ENCODE measurements at regions not wholly inside any gene's neighbourhood (a gene's known extent, or its start where the extent isn't known, plus 50 kb on each side); places are given as distances from the start of the nearest gene placed in this dataset.

DNA sequence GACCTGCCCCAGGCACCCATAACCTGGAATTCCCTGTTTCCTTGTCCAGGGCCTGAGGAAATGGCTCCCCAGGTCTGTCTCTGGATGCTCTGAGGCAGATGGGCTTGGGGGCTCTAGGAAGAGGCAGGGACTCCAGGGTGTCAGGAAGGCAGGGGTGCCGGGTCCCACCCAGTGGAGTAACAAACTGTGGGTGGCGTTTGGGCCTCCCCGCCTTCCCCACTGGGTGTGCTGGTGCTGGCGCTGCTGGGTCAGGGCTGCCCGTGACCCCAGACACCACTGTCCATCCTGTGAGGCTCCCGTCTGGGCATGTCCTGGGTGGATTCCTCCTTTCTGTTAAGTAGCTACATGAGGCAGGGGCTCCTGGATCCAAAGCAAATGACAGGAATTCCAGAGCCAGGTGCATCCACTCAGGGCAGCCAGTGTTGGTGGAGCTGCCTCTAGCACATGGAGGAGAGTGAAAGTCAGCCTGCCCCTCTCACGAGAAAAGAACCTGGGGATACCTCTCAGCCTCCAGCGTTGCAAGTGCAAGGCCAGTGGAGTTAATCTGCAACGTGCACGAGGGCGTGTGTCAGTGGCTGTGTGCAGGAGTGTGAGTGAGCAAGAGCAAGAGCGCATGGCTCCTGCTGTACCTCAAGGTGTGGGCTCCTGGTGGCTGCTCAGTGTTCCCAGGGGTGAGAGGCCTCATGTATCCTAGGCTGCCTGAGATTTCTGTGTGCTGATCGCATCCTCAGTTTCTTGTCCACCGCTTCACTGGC is 403.1 kb downstream of the TMEM121 start:
- Histone ChIP-seq H3K4me3 (replicated peaks; ENCODE audit: insufficient read depth, low read length) (no peak overlapping the region), H3K27ac (replicated peaks) (no peak overlapping the region), H3K27me3 (ENCODE audit: insufficient read depth, poor library complexity, severe bottlenecking) (peaks cover 3% of the 10 kb centered on the region)
- no peak for TF ChIP-seq GABPA (IDR thresholded peaks at IDR 0.05; ENCODE audit: low read depth)
- TF ChIP-seq POLR2AphosphoS5 (IDR thresholded peaks at IDR 0.05; ENCODE audit: low read depth): no peak
- TF ChIP-seq, protein P1, sequence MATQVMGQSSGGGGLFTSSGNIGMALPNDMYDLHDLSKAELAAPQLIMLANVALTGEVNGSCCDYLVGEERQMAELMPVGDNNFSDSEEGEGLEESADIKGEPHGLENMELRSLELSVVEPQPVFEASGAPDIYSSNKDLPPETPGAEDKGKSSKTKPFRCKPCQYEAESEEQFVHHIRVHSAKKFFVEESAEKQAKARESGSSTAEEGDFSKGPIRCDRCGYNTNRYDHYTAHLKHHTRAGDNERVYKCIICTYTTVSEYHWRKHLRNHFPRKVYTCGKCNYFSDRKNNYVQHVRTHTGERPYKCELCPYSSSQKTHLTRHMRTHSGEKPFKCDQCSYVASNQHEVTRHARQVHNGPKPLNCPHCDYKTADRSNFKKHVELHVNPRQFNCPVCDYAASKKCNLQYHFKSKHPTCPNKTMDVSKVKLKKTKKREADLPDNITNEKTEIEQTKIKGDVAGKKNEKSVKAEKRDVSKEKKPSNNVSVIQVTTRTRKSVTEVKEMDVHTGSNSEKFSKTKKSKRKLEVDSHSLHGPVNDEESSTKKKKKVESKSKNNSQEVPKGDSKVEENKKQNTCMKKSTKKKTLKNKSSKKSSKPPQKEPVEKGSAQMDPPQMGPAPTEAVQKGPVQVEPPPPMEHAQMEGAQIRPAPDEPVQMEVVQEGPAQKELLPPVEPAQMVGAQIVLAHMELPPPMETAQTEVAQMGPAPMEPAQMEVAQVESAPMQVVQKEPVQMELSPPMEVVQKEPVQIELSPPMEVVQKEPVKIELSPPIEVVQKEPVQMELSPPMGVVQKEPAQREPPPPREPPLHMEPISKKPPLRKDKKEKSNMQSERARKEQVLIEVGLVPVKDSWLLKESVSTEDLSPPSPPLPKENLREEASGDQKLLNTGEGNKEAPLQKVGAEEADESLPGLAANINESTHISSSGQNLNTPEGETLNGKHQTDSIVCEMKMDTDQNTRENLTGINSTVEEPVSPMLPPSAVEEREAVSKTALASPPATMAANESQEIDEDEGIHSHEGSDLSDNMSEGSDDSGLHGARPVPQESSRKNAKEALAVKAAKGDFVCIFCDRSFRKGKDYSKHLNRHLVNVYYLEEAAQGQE (IDR thresholded peaks at IDR 0.05; ENCODE audit: insufficient replicate concordance, low read depth): no peak
- TF ChIP-seq SPI1 (IDR thresholded peaks at IDR 0.05; ENCODE audit: borderline replicate concordance, low read depth): no peak
- TF ChIP-seq, protein P2, sequence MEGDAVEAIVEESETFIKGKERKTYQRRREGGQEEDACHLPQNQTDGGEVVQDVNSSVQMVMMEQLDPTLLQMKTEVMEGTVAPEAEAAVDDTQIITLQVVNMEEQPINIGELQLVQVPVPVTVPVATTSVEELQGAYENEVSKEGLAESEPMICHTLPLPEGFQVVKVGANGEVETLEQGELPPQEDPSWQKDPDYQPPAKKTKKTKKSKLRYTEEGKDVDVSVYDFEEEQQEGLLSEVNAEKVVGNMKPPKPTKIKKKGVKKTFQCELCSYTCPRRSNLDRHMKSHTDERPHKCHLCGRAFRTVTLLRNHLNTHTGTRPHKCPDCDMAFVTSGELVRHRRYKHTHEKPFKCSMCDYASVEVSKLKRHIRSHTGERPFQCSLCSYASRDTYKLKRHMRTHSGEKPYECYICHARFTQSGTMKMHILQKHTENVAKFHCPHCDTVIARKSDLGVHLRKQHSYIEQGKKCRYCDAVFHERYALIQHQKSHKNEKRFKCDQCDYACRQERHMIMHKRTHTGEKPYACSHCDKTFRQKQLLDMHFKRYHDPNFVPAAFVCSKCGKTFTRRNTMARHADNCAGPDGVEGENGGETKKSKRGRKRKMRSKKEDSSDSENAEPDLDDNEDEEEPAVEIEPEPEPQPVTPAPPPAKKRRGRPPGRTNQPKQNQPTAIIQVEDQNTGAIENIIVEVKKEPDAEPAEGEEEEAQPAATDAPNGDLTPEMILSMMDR (IDR thresholded peaks at IDR 0.05; ENCODE audit: insufficient read depth, low read length): no peak
- no peak for DNase-seq (ENCODE audit: low read depth in 1 of 2, low spot score in 1 of 2)

DNA sequence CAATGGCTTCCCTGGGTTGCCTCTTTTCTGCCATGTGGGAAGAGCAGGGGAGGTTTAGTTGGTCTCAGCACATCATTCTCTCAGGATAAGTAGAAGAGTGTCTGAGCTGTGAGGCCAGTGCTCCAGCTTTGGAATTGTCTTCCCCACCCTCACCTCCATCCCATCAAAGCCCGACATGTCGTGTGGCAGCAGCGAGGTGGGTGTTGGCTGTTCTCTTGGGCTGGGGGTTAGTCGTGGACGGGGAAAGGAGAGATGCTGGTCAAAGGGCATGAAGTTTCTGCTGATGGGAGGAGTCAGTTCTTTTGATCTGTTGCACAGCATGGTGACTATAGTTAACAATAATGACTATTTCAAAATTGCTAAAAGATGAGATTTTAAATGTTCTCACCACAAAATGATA is 404.2 kb downstream of the TMEM121 start:
- H3K27me3 ChIP-seq (ENCODE audit: insufficient read depth, poor library complexity, severe bottlenecking): peaks cover 3% of the 10 kb centered on the region
- TF ChIP-seq POLR2AphosphoS5 (IDR thresholded peaks at IDR 0.05; ENCODE audit: low read depth) (no peak), SPI1 (IDR thresholded peaks at IDR 0.05; ENCODE audit: borderline replicate concordance, low read depth) (no peak), GABPA (IDR thresholded peaks at IDR 0.05; ENCODE audit: low read depth) (no peak)
- TF ChIP-seq, protein P2 (IDR thresholded peaks at IDR 0.05; ENCODE audit: insufficient read depth, low read length): no peak
- TF ChIP-seq, protein P1 (IDR thresholded peaks at IDR 0.05; ENCODE audit: insufficient replicate concordance, low read depth): no peak
- H3K27ac ChIP-seq (replicated peaks): no peak overlapping the region
- DNase-seq (ENCODE audit: low read depth in 1 of 2, low spot score in 1 of 2): no peak
- H3K4me3 ChIP-seq (replicated peaks; ENCODE audit: insufficient read depth, low read length): no peak overlapping the region

DNA sequence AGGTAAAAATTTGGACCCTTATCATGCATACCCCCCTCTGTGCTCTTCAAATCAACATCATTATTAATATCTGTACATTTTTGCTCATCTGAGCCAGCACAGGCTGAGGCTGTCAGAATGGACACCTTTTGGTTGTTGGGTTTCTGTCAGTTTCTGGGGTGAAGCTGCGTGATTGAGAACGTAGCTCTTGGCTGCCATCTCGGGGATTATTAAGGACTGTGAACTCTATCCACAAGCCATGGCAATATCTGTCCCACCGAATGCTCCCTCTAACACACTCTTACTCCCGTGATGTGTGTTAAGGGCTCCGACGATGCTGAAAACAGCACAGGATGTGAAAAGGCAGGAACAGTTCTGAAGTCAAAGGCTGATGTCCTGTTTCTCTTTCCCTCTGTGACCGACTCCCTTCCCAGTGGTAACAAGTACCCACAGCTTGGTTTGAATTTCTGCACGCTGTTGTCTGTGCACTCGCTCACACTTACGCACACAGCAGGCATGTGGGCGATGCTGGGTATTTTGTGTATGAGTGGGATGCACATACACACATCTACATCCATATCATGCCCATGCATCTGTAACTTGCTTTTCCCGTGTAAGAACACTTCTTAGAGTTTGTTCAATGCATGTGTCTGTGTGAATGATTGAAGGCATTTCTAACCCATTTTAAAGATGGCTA is 405.6 kb downstream of the TMEM121 start:
- H3K4me3 ChIP-seq (replicated peaks; ENCODE audit: insufficient read depth, low read length): no peak overlapping the region
- H3K27ac ChIP-seq (replicated peaks): no peak overlapping the region
- no peak for TF ChIP-seq POLR2AphosphoS5 (IDR thresholded peaks at IDR 0.05; ENCODE audit: low read depth)
- TF ChIP-seq, protein P1 (IDR thresholded peaks at IDR 0.05; ENCODE audit: insufficient replicate concordance, low read depth): no peak
- TF ChIP-seq, protein P2 (IDR thresholded peaks at IDR 0.05; ENCODE audit: insufficient read depth, low read length): no peak
- no peak for TF ChIP-seq GABPA (IDR thresholded peaks at IDR 0.05; ENCODE audit: low read depth)
- no peak for TF ChIP-seq SPI1 (IDR thresholded peaks at IDR 0.05; ENCODE audit: borderline replicate concordance, low read depth)
- H3K27me3 ChIP-seq (ENCODE audit: insufficient read depth, poor library complexity, severe bottlenecking): peaks cover 3% of the 10 kb centered on the region
- DNase-seq (ENCODE audit: low read depth in 1 of 2, low spot score in 1 of 2): no peak
